ENCODE measurements at regions not wholly inside any gene's neighbourhood (a gene's known extent, or its start where the extent isn't known, plus 50 kb on each side); places are given as distances from the start of the nearest gene placed in this dataset.
"Not testable (repeated sequence)": the region's sequence is repeated elsewhere in the genome, so short reads cannot be mapped to it uniquely, and the experiment has no call there.

DNA sequence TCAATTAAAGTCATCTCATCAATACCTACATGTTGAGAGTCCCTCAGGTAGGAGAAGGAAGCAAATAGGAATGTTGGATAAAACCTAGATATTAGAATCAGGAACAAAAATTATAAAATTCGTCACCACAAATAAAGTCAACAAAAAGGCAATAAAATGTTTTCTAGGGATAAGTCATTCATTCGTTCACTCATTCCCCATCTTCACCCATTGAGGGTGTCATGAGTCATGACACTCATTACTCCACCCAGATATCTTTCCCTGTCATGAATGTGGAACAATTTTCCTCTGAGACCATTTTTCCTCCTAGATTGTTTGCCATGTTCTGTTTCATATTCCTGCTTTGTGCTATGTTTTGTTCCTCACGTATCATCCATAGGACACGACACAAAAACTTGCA is 50.9 kb upstream of the OLIG3 start:
- no peak for DNase-seq

DNA sequence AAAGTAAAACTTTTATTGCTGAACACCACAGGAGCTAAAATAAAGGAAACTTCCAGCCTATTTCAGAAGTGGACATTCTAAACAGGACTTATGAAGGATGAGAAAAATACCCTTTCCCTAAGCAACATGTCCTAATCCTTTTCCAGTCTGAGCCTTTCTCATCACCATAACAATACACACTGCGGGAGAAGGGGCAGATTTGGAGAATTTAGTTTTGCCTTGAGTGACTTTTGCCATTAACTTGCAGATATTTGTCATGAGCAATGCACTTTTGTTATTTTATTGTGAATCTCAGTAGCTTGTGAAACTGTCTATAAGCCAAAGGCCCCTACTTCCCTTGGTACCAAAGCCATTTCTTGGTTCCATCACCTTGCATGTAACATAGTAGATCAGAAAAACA is 53.0 kb upstream of the OLIG3 start:
- no peak for DNase-seq

DNA sequence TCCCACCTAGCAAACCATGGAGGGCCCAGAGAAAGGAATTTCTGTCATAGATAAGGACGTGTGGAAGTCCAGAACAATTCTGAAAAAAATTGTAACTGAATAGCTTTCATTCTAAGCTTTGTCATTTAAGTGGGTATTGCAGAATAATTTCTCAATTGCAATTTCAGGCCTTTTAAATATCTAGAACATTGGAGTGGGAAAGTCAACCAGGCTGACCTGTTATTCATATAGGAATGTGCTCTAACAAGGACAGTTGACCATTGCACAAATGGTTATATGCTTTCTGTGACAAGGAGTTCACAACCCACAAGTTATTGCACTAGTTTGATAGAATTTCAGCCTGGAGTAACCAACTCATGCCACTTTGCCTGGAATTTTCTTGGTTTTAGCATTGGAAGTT is 53.4 kb upstream of the OLIG3 start:
- DNase-seq = no peak

DNA sequence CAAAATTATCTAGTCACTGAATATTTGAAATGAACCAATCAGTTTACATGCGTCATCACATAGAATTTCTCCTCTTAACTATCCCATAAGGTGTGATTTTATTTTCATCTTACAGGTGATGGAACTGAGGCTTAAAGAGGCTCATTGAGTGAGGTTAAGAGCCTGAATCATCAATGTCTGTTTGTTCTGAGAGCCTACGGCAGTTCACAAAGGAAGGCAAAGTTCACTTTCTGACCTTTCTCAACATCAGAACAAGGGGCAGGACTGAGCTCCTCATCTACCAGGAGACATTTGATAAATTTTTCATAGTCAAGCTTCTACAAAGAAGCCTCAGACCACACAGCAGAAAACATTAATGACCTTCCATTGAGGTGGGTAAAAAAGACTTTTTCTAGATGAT is 54.9 kb upstream of the OLIG3 start:
- no peak for DNase-seq

DNA sequence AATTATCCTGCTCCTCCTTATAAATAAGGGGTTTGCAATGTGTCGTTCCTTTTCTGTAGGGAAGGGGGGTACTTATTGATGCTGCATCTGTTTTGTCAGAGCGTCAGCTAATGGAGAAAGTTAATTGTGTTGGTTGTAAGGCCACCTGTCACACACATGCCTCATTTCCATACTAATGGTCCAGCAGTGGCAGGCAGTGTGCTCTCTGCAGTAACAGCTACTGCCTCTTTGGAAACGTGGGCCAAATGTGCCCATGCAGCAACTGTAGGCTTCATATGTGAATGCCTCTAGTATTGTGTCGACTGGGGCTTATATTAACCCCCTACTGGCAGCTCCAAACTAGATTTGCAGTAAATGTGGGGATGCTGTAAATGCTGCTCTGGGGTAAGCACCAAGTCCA is 56.3 kb upstream of the OLIG3 start:
- no peak for DNase-seq

DNA sequence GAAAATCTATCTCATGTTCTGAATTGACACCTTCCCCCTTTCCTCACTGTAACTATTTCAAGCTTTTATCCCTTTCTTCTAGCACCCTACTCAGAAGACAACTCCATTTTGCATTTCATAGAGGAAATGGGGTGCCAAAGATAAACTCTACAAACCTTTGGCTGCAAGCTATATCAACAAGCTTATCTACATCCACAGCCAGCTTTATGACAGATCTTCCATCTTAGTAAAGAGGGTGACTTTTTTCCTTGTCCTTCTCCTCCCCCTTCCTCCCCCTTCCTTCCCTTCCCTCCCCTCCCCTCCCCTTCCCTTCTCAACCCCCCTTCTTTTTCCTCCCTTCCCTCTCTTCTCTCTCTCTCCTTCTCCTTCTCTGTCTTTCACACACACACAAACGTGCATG is 58.0 kb upstream of the OLIG3 start:
- DNase-seq = no peak

DNA sequence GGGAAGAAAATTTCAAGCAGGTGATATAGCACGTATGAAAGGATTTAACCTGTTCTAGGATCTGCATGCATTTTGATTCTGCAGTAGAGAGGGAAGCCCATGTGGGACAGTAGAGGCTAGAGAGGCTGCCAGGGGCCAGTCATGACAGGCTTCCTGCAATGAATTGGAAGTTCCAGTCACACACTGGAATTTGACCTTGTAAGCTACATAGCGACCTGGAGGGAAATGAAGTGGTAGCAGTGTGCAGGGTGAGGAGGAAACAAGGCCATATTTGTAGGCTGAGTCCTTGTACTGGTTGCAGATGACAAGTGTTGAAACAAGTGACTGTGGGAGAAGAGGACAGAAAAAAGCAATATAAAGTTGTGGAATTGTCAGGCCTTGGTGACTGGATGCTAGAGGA is 58.6 kb upstream of the OLIG3 start:
- DNase-seq = no peak

DNA sequence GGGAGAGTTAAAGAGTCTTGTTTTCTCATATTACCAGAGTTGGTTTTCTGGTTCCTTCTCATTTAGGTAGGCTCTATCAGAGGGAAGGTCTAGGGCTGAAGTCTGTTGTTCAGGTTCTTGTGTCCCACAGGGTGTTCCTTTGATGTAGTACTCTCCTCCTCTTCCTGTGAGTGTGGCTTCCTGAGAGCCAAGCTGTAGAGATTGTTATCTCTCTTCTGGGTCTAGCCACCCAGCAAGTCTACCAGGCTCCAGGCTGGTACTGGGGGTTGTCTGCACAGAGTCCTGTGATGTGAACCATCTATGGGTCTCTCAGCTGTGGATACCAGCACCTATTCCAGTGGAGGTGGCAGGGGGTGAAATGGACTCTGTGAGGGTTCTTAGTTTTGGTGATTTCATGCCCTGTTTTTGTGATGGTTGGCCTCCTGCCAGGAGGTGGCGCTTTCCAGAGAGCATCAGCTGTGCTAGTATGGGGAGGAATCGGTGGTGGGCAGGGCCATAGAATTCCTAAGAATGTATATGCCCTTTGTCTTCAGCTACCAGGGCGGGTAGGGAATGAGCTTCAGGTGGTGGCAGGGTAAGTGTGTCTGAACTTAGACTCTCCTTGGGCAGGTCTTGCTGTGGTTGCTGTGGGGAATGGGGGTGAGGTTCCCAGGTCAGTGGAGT is 65.5 kb upstream of the OLIG3 start:
- DNase-seq = peak; percentile 38

DNA sequence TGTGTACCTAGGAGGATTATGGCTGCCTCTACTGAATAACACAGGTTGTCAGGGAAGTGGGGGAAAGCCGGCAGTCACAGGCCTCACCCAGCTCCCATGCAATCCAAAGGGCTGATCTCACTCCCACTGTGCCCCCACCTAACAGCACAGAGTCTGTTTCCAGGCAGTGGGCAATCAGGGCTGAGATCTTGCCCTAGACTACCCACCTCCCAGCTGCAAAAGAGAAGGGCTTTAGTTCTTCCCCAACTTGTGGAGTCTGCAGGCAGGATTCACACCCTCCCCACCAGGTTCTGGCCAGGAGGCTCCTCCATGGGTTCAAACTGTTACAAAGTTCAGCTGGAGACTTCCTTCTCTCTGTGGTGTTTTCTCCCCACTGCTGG is 66.0 kb upstream of the OLIG3 start:
- DNase-seq = no peak

DNA sequence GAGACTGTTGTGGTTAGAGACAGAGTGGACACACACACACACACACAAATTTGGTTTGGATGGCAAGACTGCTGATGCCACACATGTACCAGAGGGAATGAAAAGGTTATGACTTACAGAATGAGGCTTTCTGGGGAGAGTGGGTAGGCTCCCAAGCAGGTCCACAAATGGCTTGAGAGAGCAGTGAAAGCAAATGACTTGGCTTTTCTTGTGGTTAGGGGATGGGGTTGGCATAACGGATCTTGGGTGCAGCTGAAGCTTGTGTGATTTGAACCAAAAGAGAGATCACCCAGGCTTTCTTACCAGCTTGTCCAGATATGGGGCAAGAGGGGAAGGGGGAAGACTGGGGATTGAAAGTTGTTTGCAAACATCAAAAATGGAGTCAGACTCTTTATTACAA is 73.9 kb upstream of the OLIG3 start:
- DNase-seq = no peak

DNA sequence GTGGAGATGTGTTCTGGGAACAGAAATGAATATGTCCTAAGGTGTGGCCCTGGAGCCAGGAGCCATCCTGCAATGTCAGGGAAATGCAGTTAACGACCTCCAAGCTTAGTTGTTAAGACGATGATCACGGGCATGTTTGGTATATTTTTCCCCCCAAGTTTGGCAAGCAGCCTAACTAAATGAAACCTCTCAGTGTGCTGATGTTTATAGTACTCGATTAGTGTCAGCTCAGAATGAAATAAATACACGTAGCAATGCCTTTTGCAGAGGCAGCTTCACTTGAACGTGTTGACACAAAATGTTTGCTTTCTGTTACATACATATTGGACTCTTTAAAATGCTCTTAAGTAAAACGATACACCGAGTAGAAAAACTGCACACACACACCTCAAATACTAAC is 76.2 kb upstream of the OLIG3 start:
- DNase-seq = no peak

DNA sequence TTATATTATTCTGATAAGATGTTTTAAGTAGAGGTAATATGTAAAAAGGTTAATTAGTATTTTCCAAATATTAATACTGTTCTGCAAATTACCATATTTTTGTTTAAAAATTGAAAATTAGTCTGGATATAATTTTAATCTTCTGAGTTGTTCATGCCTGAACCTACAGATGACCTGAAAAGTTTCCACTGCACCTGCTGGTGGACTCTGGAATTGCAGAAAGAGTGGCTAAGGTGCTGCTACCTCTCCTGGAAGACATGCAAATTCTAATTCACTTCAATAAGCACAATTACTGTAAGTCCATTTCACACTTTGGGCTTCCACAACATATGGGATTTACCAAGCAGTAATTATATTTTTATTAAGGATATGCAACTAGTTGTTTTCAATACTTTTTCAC is 77.7 kb upstream of the OLIG3 start:
- DNase-seq = peak; percentile 78

DNA sequence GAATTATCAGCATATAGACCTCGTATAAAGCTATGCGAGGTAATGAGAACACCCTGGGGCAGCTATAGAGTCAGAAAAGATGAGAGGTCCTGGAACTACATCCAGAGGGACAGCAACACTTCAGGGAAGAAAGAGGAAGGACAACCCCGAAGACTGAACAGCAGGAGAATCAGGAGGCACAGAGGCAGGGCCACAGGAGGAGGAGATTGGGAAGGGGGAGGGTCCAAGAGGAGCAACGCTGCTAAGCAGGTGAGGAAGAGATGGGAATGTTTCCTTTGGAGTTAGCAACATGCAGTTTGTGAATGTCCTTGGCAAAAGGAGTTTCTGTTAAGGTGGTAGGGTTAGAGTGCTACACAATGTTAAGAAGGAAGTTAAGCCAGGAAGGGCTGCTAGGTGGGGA is 79.5 kb upstream of the OLIG3 start:
- DNase-seq = no peak

DNA sequence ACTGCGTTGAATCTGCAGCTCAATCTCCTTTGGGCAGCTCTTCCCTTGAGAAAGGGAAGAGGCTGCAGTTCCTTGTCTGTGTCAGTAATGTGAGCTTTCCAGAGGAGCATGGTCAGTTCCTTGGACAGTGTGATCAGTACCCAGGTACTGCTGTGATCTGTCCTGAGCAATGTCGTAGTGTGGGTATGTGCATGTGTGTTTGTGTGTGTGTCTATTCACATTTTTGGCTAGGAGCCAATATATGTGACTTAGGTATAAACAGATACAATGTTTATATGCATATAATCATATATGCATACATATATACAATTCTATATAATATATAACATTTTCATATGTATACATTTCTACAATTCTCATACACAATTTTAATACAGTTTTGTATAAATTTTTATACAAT is 85.4 kb upstream of the OLIG3 start:
- no peak for DNase-seq

DNA sequence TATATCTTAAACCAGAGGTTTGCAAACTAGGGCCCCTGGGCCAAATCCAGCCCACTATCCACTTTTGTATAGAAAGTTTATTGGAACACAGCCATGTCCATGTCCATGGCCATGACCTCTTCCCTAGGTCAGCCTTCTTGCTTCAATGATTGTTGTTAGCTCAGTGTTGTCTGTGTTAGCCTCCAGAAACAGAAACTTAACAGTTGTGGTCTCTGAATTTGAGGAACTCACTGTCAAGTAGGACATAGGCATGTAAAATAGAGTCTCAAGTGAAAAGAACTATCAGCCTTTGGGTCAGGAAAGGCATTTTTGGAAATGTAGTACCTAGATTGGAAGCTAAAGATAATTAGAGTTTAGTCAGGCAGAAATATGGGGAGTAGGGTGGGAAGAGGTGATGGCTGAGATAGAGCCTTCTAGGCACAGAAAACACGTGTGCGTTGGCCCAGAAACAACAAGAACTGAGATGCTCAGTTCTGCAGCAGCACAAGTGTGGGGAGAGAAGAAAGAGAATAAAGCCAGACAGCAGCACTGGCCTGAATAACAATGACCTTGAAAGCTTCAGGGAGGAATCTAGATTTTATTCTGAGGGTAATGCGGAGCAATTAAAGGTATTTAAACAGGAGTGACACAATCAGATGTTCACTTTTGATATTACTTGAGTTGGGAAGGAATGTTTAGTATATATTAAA is 87.0 kb upstream of the OLIG3 start:
- no peak for DNase-seq

DNA sequence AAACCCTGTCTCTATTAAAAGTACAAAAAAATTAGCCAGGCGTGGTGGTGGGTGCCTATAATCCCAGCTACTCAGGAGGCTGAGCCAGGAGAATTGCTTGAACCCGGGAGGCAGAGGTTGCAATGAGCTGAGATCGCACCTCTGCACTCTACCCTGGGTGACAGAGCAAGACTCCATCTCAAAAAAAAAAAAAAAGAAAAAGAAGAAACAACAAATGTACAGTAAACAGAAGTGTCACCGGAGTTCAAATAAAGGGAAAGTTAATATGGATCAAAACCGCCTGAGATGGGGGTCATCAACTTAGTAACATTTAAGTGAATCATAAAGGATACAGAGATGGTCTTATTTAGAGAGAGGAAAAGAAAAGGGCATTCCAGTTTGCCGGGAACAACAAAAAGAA is 89.3 kb upstream of the OLIG3 start:
- DNase-seq = not testable (repeated sequence)

DNA sequence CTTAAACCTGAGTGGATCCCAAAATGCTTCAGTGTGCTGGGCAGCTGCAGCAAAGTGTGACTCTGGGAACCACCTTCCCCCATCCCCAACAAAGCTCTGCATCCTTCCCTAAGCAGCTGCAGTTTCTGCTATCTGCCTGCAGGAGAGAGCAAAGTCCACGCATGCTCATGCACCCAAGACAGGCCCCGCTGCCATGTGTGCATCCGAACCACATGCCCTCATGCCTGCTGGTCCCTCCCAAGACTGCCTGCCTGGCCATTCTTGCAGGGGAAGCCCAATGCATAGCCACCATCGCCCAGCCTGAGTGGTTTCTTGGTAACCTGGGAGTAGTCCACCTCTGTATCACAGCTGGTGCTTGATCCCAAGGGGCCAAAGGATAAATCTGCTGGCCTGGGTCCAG is 94.3 kb upstream of the OLIG3 start:
- DNase-seq = no peak

DNA sequence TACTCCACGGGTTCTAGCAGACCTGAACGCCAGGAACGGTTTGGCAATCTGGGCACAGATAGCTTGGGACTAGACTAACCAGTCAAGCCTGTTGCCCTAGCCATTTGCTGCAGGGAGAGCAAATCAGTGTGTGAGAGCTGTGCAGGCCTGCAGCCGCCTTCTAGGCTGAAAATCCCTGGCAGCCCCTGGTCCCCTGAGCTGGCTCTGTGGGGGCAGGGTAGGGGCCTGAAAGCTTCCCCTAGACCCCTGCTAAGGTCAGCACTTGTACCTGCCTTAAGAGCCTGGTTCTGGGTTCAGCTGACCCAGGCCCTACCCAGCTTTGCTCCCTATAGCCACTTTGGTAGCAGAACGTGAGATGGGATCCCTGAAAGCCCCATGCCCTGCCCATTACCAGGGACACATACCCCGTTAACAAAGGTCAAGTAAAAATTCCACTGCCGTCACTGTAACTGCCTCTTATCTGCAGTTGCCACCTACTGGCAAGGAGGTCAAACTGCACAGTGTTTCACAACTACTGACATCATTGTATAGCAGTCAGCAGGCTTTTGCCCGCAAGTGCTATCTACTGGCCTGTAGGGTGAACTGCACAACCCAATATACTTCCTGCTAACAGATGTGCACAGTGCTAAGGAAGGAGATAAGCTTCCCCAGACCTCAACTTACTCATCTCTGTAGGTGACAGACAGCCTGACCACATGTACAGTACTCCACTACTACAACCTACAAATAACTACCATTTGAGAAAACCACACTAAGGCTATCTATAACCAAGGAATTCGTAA is 95.1 kb upstream of the OLIG3 start:
- peak; percentile 71 for DNase-seq

DNA sequence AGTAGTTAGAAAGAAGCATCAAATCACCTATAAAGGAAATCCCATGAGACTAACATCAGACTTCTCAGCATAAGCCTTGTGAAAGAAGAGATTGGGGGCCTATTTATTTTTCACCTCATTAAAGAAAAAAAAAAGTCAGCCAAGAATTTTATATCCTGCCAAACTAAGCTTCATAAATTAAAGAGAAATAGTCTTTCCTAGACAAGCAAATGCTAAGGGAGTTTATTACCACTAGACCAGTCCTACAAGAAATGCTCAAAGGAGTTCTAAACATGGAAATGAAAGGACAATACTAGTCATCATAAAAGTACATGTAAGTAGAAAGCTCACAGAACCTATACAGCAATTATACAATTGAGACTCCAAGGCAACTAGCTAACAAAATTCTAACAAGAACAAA is 96.5 kb upstream of the OLIG3 start:
- DNase-seq = no peak

DNA sequence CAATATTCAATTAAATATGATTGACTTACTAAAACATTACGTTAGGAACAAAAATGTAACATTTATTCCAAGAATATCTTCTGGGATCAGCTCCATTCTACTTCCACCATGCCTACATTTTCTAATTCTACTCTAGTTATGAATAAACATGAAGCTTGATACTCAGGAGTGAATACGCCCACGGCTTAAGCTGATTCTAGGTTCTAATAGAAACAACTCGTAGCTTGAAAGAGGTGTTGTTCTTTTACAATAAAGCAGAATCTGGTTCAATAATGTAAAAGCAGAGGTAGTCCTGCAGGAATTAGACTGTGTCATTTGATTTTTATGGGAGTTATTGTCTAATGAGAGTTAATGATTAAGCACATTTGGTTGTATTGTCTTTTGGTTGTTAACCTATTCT is 107.3 kb upstream of the OLIG3 start:
- no peak for DNase-seq

DNA sequence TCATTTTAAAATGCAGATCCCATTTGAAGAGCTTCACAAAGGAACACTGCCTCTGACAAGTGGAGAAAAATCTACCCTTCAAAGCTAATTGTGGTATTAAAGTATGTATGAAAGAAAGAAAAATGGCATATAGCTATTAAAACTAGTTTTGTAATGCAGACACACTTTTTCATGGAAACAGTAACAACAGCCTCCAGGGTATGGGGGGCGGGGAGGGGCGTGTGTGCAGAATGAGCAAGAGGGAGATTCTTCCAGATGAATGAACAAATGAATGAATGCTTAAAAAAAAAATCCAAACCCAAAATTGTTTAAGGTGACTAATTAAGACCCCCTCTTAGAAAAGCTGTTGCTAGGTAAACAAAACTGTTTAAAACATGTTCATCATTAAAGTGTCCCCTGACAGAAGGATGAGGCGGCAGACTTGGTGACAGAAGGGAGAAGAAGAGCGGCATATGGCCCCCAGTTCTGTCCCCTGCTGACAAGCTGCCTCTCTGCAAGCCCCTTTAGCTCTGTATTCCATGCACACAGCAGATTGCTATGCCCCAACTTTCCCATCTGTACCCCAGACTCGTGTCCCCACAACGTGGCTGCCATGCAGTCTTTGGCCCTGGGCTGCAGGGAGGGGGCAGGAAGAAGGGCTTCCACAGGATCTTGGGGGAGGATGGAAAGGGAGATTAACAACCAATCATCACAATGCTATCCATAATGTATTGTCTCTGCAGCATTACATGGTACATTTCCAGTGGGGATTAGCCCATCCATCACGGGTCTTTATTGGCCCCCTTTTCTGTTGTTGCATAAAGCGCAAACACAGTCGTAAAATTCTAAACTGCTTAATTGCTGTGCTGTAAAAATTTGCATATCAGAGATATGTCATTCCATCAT is 108.4 kb upstream of the OLIG3 start:
- no peak for DNase-seq

DNA sequence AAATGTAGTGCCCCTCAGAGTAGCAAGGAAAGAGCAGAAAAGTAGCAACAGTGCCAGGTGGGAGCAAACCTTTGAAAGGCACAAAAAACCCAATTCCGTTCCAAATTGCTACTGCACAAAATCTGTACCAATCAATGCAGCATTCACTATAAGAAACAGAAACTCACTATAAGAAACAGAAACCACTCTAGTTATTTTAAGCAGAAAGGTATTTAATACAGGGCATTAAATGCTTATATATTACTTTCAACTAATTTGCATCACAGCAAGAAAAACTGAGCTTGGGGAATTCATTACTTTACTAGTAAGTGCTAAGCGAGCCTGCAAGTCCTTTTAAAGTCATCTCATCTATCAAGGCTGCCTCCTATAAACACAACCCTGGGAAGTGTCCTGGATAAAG is 116.5 kb upstream of the OLIG3 start:
- DNase-seq = no peak

DNA sequence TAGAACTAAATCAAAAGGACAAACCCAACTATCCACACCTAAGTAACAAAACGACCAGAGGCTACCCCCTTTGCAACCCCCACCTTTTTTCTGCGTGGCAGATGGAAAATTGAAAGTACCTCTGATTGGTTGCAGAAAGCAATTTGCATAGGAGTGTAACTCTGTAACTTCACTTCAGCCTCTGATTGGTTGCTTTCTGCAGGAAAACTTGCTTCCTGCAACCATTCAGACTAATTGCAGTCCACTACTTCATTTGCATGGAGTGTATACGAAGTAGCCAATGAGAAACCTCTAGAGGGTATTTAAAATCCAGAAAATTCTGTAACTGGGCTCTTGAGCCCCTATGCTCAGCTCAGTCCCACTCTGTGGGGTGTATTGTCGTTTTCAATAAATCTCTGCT is 129.1 kb upstream of the OLIG3 start:
- DNase-seq = no peak
